Keratinocyte (primary cell): ENCODE measurements at regions not wholly inside any gene's neighbourhood (a gene's known extent, or its start where the extent isn't known, plus 50 kb on each side); places are given as distances from the start of the nearest gene placed in this dataset.

ENCODE experiments used
- DNase-seq: peaks from one replicate; pipeline ENCODE4 v3.0.0-alpha.2; 2011; ENCODE audit warnings: low read depth, missing footprints, low spot score
- FAIRE-seq: peaks from 2 replicates; lab custom pipeline; 2011; peaks lifted over from hg19 to GRCh38; lab: Jason Lieb, UNC
- H2AFZ ChIP-seq: 2 replicates; pipeline ENCODE4 v1.6.0; 2012; ENCODE audit warnings: low read length, control low read depth, inconsistent platforms; ENCODE audit not compliant: control insufficient read depth
- H3K27ac ChIP-seq: 2 replicates; pipeline ENCODE4 v1.5.1; 2011; ENCODE audit warnings: low read length; ENCODE audit not compliant: control insufficient read depth, insufficient read depth
- H3K27me3 ChIP-seq: 3 replicates; pipeline ENCODE4 v1.6.0; 2011; ENCODE audit warnings: low read length; ENCODE audit not compliant: control insufficient read depth, insufficient read depth; ENCODE audit errors: extremely low read depth
- H3K36me3 ChIP-seq, 2 experiments: 2 replicates in 1 of 2; 3 replicates in 1 of 2; pipeline ENCODE4 v1.5.1; 2011; ENCODE audit warnings: low read length in 2 of 2, mild to moderate bottlenecking in 1 of 2; ENCODE audit not compliant: control insufficient read depth in 2 of 2, insufficient read depth in 2 of 2; ENCODE audit errors: extremely low read depth in 1 of 2
- H3K4me1 ChIP-seq: 3 replicates; pipeline ENCODE4 v1.5.1; 2011; ENCODE audit warnings: low read length; ENCODE audit not compliant: control insufficient read depth, insufficient read depth; ENCODE audit errors: extremely low read depth
- H3K4me2 ChIP-seq: 3 replicates; pipeline ENCODE4 v1.6.0; 2011; ENCODE audit warnings: low read depth, low read length; ENCODE audit not compliant: control insufficient read depth, insufficient read depth; ENCODE audit errors: extremely low read depth
- H3K4me3 ChIP-seq, 3 experiments: fragments of 200-600 bp in 1 of 3; sonication (generic) in 1 of 3; 2 replicates in 2 of 3; 3 replicates in 1 of 3; pipeline ENCODE4 v1.5.1; 2011 to 2016; ENCODE audit warnings: low read length in 3 of 3, mild to moderate bottlenecking in 3 of 3, control low read depth in 2 of 3, inconsistent platforms in 1 of 3, low read depth in 1 of 3, mixed read lengths in 1 of 3, mixed run types in 1 of 3, moderate library complexity in 1 of 3; ENCODE audit not compliant: control insufficient read depth in 2 of 3, insufficient read depth in 2 of 3; ENCODE audit errors: extremely low read depth in 1 of 3
- H3K79me2 ChIP-seq: 2 replicates; pipeline ENCODE4 v1.6.0; 2012; ENCODE audit warnings: low read length; ENCODE audit not compliant: control insufficient read depth, insufficient read depth
- H3K9ac ChIP-seq: 3 replicates; pipeline ENCODE4 v1.6.0; 2011; ENCODE audit warnings: low read length; ENCODE audit not compliant: control insufficient read depth, insufficient read depth; ENCODE audit errors: extremely low read depth
- H3K9me1 ChIP-seq: 3 replicates; pipeline ENCODE4 v1.6.0; 2011; ENCODE audit warnings: low read length; ENCODE audit not compliant: control insufficient read depth, insufficient read depth; ENCODE audit errors: extremely low read depth
- H3K9me3 ChIP-seq: 2 replicates; pipeline ENCODE4 v1.5.1; 2012; ENCODE audit warnings: low read depth, low read length; ENCODE audit not compliant: control insufficient read depth
- H4K20me1 ChIP-seq: 3 replicates; pipeline ENCODE4 v1.6.0; 2011; ENCODE audit warnings: low read length; ENCODE audit not compliant: control insufficient read depth, insufficient read depth; ENCODE audit errors: extremely low read depth
- CTCF ChIP-seq, 3 experiments: IDR thresholded peaks in 1 of 3; conservative IDR thresholded peaks in 1 of 3; optimal IDR thresholded peaks in 1 of 3; 2 replicates in 2 of 3; 3 replicates in 1 of 3; pipeline versions ENCODE3 to v1.5.1; 2011; ENCODE audit warnings: low read length in 3 of 3, mild to moderate bottlenecking in 3 of 3, moderate library complexity in 2 of 3, control low read depth in 1 of 3, inconsistent platforms in 1 of 3; ENCODE audit not compliant: insufficient read depth in 2 of 3; ENCODE audit errors: extremely low read depth in 1 of 3
- EZH2 ChIP-seq: IDR thresholded peaks from one replicate; pipeline ENCODE4 v1.6.1; 2012; ENCODE audit warnings: inconsistent platforms, mild to moderate bottlenecking, low read length, moderate library complexity
- dilution Hi-C: fragments of 300-500 bp; cut with MboI; formaldehyde crosslinking; loops from one replicate; pipeline ENCODE4 v1.7.0; 2020; ENCODE audit warnings: low sequenced_read_pairs; ENCODE audit not compliant: extremely low pct_ligation_motif_present

- H3K9ac ChIP-seq, result no peak overlapping the region
- H3K4me2 ChIP-seq, result no peak overlapping the region
- no peaks in the 10 kb centered on the region for H3K36me3 ChIP-seq
- H2AFZ ChIP-seq, result no peak overlapping the region
- no peak overlapping the region for H3K4me3 ChIP-seq
- no peak overlapping the region for H3K27ac ChIP-seq
- dilution Hi-C loops, result no loop called here
- no peaks in the 10 kb centered on the region for H3K9me3 ChIP-seq
- DNase-seq, result no peak
- H4K20me1 ChIP-seq, result no peaks in the 10 kb centered on the region
- no peaks in the 10 kb centered on the region for H3K4me1 ChIP-seq
- H3K27me3 ChIP-seq, result no peaks in the 10 kb centered on the region
- no peaks in the 10 kb centered on the region for H3K79me2 ChIP-seq
- FAIRE-seq, result no peak
- TF ChIP-seq CTCF (optimal IDR thresholded peaks at IDR 0.05 in 1 of 3, IDR thresholded peaks at IDR 0.05 in 1 of 3, conservative IDR thresholded peaks at IDR 0.05 in 1 of 3; ENCODE audit: extremely low read depth in 1 of 3, insufficient read depth in 2 of 3, low read length in 3 of 3) (no peak), EZH2 (no peak)
- no peaks in the 10 kb centered on the region for H3K9me1 ChIP-seq
These were observed 414.5 kb upstream of the ZNF608 start for GRCh38 chr5:125160787-125161502.

GRCh38 chr5:125162714-125163113, 416.3 kb upstream of the ZNF608 start:
- no peaks in the 10 kb centered on the region for H3K36me3 ChIP-seq
- no peak overlapping the region for H2AFZ ChIP-seq
- H3K79me2 ChIP-seq, result no peaks in the 10 kb centered on the region
- H3K4me3 ChIP-seq, result no peak overlapping the region
- H4K20me1 ChIP-seq, result no peaks in the 10 kb centered on the region
- H3K9me1 ChIP-seq, result no peaks in the 10 kb centered on the region
- H3K27ac ChIP-seq, result no peak overlapping the region
- FAIRE-seq, result no peak
- TF ChIP-seq EZH2 (no peak), CTCF (optimal IDR thresholded peaks at IDR 0.05 in 1 of 3, IDR thresholded peaks at IDR 0.05 in 1 of 3, conservative IDR thresholded peaks at IDR 0.05 in 1 of 3; ENCODE audit: extremely low read depth in 1 of 3, insufficient read depth in 2 of 3, low read length in 3 of 3) (no peak)
- no peak overlapping the region for H3K4me2 ChIP-seq
- H3K4me1 ChIP-seq, result no peaks in the 10 kb centered on the region
- no peak for DNase-seq
- dilution Hi-C loops, result no loop called here
- no peaks in the 10 kb centered on the region for H3K9me3 ChIP-seq
- H3K27me3 ChIP-seq, result no peaks in the 10 kb centered on the region
- H3K9ac ChIP-seq, result no peak overlapping the region
